Heart left ventricle (tissue), 13 donors: ENCODE measurements at regions not wholly inside any gene's neighbourhood (a gene's known extent, or its start where the extent isn't known, plus 50 kb on each side); places are given as distances from the start of the nearest gene placed in this dataset.

Experiments
- CTCF ChIP-seq, 12 donors: fragments of 200-600 bp; sonication (generic) in 4 of 12; IDR thresholded peaks; one replicate each; pipeline versions ENCODE4 v1.5.0 to v1.8.0; 2018 to 2022; ENCODE audit warnings: antibody characterized with exemption in 12 of 12, mild to moderate bottlenecking in 5 of 12
- POLR2A ChIP-seq, 2 donors: fragments of 450-650 bp; IDR thresholded peaks; one replicate each; pipeline ENCODE4 v1.6.1; 2017; ENCODE audit warnings: antibody characterized with exemption in 2 of 2, mild to moderate bottlenecking in 2 of 2, moderate library complexity in 2 of 2
- donor health status: ischemic (EF 13 %, LVEDD 7.1; RV severe dilation, severe dysfunction).
- donor health status: DM: no; HTN: yes; CAD: no.
- donor health status: DM: no; HTN: no; CAD: no.
- donor health status: ischemic (EF 25% LVEDD 6.9; RV normal size, moderate dysfunction).
- donor health status: ischemic (EF 25% LVEDD 5.7; RV mildly dilated, moderate dysfunction).
- donor health status: ischemic (EF 35%, LVEDD 5.7; RV mildly dilated, moderate dysfunction).
- donor health status: nonischemic (EF 11% LVEDD 7.7; RV severe dilation, severe dysfunction).
- donor health status: DM: yes; HTN: yes; CAD: no.
- donor health status: PGD.
- donor health status: ischemic (EF 29% LVEDD 5.4; RV normal size, mild dysfunction).
- donor health status: nonischemic (EF 23%, LVEDD 6.1; RV moderate dilation, normal function).

DNA sequence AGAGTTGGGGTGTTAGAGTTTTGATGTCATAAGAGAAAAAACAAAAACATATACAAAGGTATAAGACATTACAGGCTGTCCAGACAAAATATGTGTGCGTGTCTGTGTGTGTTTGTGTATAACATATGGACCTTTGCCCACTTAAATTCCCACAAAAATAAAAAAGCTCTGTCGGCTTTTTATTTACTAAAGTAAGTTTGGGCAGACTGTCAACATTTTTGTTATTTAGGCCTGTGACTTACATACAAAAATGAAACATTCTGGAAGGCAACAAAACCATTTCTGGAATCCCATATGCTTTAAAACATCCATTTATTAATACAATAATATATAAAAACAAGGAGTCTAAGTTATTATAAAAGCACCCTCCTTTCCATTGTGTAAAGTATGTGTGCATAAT lies 960.1 kb upstream of the FAT3 start:
- TF ChIP-seq CTCF (IDR thresholded peaks at IDR 0.05) = no peak
- no peak for TF ChIP-seq POLR2A (IDR thresholded peaks at IDR 0.05)
